ENCODE measurements at regions not wholly inside any gene's neighbourhood (a gene's known extent, or its start where the extent isn't known, plus 50 kb on each side); places are given as distances from the start of the nearest gene placed in this dataset.

DNA sequence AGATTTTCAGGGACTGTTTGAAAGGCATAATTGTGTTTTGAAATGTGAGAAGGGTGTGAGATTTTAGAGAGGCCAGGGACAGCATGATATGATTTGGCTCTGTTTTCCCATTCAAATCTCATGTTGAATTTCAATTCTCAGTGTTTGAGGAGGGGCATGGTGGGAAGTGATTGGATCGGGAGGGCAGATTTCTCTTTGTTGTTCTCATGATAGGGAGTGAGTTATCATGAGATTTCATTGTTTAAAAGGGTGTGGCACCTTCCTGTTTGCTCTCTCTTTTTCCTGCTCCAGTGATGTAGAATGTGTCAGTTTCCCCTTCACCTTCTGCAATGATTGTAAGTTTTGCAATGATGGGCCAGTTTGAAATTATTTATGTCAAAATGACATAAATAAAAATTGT, 113.0 kb upstream of the PCDH15 start:
- no peak for DNase-seq

DNA sequence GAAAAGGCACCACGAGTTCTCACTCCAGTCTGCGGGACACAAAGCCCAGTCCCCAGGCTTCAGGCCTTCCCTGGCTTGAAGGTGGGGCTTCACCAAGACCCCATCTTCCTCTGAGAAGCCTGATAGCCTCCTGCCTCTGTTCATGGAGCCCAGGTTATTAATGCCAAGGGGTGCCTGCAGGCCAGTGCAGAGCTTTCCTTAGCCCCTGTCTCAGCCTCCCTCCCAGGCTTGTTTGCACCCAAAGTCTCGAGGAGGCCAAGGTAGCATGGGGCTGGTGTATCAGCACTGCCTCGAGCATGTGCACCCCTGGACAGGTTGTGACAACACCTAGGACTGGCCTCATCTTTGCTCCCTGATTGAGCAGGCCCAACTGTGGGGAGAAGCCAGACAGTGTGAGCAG, 108.1 kb upstream of the PCDH15 start:
- DNase-seq, result no peak

GRCh38 chr10:54908019-54908418, 107.0 kb upstream of the PCDH15 start:
- DNase-seq, result no peak

DNA sequence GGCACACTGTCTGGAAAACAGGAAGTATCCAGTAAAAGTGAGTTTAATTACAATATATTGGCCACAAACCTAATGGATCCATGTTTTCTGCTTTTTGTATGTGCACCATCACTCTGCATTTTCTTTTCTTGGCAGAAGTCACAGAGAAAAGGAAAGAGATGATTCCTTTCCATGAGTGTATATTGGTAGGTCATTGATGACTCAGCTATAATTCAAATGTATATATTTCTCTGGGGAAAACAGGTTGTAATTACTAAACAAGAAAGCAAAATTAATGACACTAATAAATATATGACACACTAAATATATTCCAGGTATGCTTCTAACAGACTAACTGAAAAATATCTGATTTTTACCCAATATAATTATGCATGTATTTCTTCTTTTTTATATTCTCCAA, 105.9 kb upstream of the PCDH15 start:
- no peak for DNase-seq

GRCh38 chr10:54905578-54906192, 104.7 kb upstream of the PCDH15 start:
- no peak for DNase-seq

GRCh38 chr10:54904833-54905232, 103.8 kb upstream of the PCDH15 start:
- DNase-seq, result no peak

DNA sequence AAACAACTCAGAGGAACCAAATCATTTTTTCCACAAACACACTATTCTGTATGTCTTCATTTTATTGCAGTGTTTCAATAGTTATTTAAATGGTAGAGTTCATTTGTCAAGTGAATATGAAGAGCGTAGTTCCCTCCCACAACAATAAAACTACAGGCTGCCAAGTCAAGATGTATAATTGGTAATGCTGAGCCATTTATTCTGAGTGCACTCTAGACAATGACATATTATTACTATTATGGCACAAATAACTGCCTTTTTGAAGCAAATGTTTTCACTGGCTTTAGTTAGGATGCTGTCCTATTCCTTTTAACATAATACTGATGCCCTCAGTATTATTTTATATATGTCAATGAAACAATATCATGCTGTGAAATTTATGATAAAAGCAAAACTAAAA, 102.7 kb upstream of the PCDH15 start:
- no peak for DNase-seq

DNA sequence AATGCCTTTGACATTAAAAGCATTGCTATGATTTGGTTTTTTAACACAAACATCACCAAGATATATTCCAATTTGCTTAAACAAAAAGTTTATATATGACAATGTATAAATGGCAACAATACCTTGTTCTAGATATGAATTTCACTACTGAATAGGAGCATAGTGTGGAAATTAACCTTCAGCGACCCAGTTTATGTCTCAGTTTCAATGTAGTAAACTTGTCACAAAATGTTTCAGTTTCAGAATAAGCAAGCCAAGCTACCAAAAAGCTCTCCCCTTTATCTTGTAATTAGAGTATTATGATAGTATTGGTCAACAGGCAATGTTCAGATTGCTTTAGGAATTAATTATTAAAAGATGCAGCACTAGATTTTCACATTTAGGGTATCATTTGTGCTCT, 99.6 kb upstream of the PCDH15 start:
- no peak for DNase-seq

DNA sequence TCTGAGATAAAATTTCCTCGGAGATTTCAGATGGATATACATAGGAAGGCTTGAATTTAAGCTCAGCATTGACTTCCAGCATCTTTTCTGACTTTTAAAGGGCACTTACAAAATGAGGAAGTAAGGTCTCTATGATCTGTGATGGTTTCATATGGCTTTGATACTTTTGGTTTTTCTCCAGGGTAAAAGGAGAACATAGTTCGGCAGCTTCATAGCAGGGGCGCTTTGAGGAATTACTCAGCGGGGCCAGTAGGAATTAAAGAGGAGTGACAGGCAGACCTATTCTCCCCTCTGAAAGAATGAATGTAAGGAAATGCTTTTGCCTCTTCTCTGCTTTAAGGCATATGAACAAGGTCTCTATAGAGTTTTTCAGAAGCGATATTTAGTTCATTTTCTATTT, 80.0 kb upstream of the PCDH15 start:
- no peak for DNase-seq

- no peak for DNase-seq
Measured at GRCh38 chr10:54869022-54869421, 68.0 kb upstream of the PCDH15 start.

- DNase-seq, result no peak
Measured at GRCh38 chr10:54866666-54867065, 65.6 kb upstream of the PCDH15 start.

DNA sequence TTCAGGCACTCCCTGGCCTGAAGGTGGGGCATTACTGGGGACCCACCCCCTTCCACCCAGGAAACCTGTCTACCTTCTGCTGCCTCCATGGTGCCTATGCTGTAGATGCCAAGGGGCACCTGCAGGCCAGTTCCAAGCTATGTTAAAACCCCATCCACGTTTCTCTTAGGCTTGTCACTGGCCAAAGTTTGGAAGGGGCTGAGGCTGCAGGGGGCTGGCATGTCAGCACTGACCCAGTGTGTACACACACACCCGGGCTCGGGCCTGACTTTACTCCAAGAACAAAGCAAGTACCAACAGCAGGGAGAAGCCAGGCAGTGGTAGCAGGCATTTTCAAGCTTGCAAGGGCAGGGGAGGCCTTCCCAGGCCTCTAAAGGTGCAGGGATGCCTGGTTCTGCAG, 53.8 kb upstream of the PCDH15 start:
- DNase-seq, result no peak

GRCh38 chr10:54854389-54854788, 53.4 kb upstream of the PCDH15 start:
- DNase-seq, result no peak

- DNase-seq, result no peak
Measured at GRCh38 chr10:54853883-54854282, 52.9 kb upstream of the PCDH15 start.
